Endothelial cell of umbilical vein (primary cell): ENCODE measurements at regions not wholly inside any gene's neighbourhood (a gene's known extent, or its start where the extent isn't known, plus 50 kb on each side); places are given as distances from the start of the nearest gene placed in this dataset.

Experiments used
- BruUV-seq: library from RNA; stranded (reverse); fragments of 400-500 nt; replicated peaks from 2 replicates; lab custom pipeline; 2021; lab: Mats Ljungman, UMichigan
- CTCF ChIA-PET: fragments of 300-600, 350-600 bp; sonication (Branson Sonifier 250); formaldehyde crosslinking; loops from one replicate; lab custom pipeline; 2021; ENCODE audit warnings: antibody characterized with exemption, inconsistent platforms; lab: Charles Lee
- POLR2A ChIA-PET: fragments of 300-600, 350-600 bp; sonication (Branson Sonifier 250); formaldehyde crosslinking; loops from one replicate; lab custom pipeline; 2021; ENCODE audit warnings: antibody characterized with exemption, inconsistent platforms; lab: Charles Lee
- DNase-seq: peaks from one replicate; pipeline ENCODE4 v3.0.0-alpha.2; 2011; ENCODE audit warnings: low read depth, low spot score
- FAIRE-seq: peaks from 2 replicates; lab custom pipeline; 2011; peaks lifted over from hg19 to GRCh38; lab: Jason Lieb, UNC
- H2AFZ ChIP-seq: 2 replicates; pipeline ENCODE4 v1.6.0; 2012; ENCODE audit warnings: low read depth, low read length, control low read depth, inconsistent platforms
- H3K27ac ChIP-seq: 2 replicates; pipeline ENCODE4 v1.5.1; 2011; ENCODE audit warnings: low read depth, mild to moderate bottlenecking, control low read depth, low read length, moderate library complexity; ENCODE audit not compliant: insufficient read depth
- H3K27me3 ChIP-seq, 2 experiments: 2 replicates each; pipeline versions ENCODE4 v1.6.0 to v1.6.1; 2011; ENCODE audit warnings: low read length in 2 of 2, mixed read lengths in 1 of 2; ENCODE audit not compliant: control insufficient read depth in 2 of 2, insufficient read depth in 2 of 2
- H3K36me3 ChIP-seq, 2 experiments: 2 replicates in 1 of 2; 3 replicates in 1 of 2; pipeline ENCODE4 v1.5.1; 2011; ENCODE audit warnings: low read length in 2 of 2, mild to moderate bottlenecking in 1 of 2, moderate library complexity in 1 of 2; ENCODE audit not compliant: control insufficient read depth in 2 of 2, insufficient read depth in 2 of 2; ENCODE audit errors: extremely low read depth in 1 of 2
- H3K4me1 ChIP-seq: 3 replicates; pipeline ENCODE4 v1.5.1; 2011; ENCODE audit warnings: mild to moderate bottlenecking, low read length; ENCODE audit not compliant: control insufficient read depth, insufficient read depth; ENCODE audit errors: extremely low read depth
- H3K4me2 ChIP-seq: 2 replicates; pipeline ENCODE4 v1.6.1; 2011; ENCODE audit warnings: low read length, control low read depth, mixed read lengths; ENCODE audit not compliant: insufficient read depth
- H3K4me3 ChIP-seq, 3 experiments: fragments of 200-600 bp in 1 of 3; sonication (generic), shearing (Covaris generic) in 1 of 3; replicated peaks in 1 of 3; 2 replicates each; pipeline ENCODE4 v1.5.1; 2011 to 2016; ENCODE audit warnings: control low read depth in 3 of 3, low read length in 3 of 3, mild to moderate bottlenecking in 2 of 3, inconsistent platforms in 1 of 3, low read depth in 1 of 3, moderate library complexity in 1 of 3; ENCODE audit not compliant: insufficient read depth in 1 of 3
- H3K79me2 ChIP-seq: 2 replicates; pipeline ENCODE4 v1.6.0; 2012; ENCODE audit warnings: low read length, inconsistent platforms; ENCODE audit not compliant: control insufficient read depth, insufficient read depth
- H3K9ac ChIP-seq: replicated peaks from 2 replicates; pipeline ENCODE3; 2011; ENCODE audit warnings: low read length, control low read depth; ENCODE audit not compliant: insufficient read depth; ENCODE audit errors: extremely low read depth
- H3K9me1 ChIP-seq: replicated peaks from 3 replicates; pipeline ENCODE4 v1.6.0; 2011; ENCODE audit warnings: mild to moderate bottlenecking, low read length; ENCODE audit not compliant: control insufficient read depth, insufficient read depth; ENCODE audit errors: extremely low read depth
- H3K9me3 ChIP-seq: replicated peaks from 2 replicates; pipeline ENCODE4 v1.5.1; 2012; ENCODE audit warnings: low read length, inconsistent platforms; ENCODE audit not compliant: control insufficient read depth, insufficient read depth
- H4K20me1 ChIP-seq: replicated peaks from 2 replicates; pipeline ENCODE3; 2011; ENCODE audit warnings: mild to moderate bottlenecking, low read length; ENCODE audit not compliant: control insufficient read depth, insufficient read depth; ENCODE audit errors: extremely low read depth
- EZH2 ChIP-seq: IDR thresholded peaks from 2 replicates; pipeline ENCODE4 v1.6.1; 2012; ENCODE audit warnings: borderline replicate concordance, low read depth, mild to moderate bottlenecking, moderate library complexity, low read length, inconsistent platforms; ENCODE audit not compliant: severe bottlenecking
- FOS ChIP-seq: IDR thresholded peaks from 2 replicates; pipeline ENCODE4 v1.6.1; 2011; ENCODE audit warnings: mild to moderate bottlenecking, low read length, moderate library complexity, borderline replicate concordance; ENCODE audit not compliant: insufficient read depth
- GATA2 ChIP-seq: IDR thresholded peaks from 2 replicates; pipeline ENCODE4 v1.7.0; 2011; ENCODE audit warnings: low read depth, mild to moderate bottlenecking, moderate library complexity, mixed read lengths, low read length; ENCODE audit not compliant: insufficient read length, insufficient read depth
- JUN ChIP-seq: IDR thresholded peaks from 2 replicates; pipeline ENCODE4 v1.6.1; 2011; ENCODE audit warnings: borderline replicate concordance, low read depth; ENCODE audit not compliant: insufficient read length, insufficient read depth
- MYC ChIP-seq: IDR thresholded peaks from one replicate; pipeline ENCODE4 v1.6.1; 2011; ENCODE audit warnings: mild to moderate bottlenecking, low read depth, low read length
- POLR2A ChIP-seq: IDR thresholded peaks from 2 replicates; pipeline ENCODE4 v1.6.1; 2012; ENCODE audit warnings: low read depth, mild to moderate bottlenecking, control low read depth, low read length
- POLR2AphosphoS5 ChIP-seq: IDR thresholded peaks from 2 replicates; pipeline ENCODE4 v1.6.1; 2012; ENCODE audit warnings: low read depth, mild to moderate bottlenecking, control low read depth, low read length, moderate library complexity; ENCODE audit not compliant: insufficient read depth
- dilution Hi-C: fragments of 300-500 bp; cut with MboI; formaldehyde crosslinking; loops from one replicate; pipeline ENCODE4 v1.15.0; 2019; ENCODE audit warnings: low sequenced_read_pairs; ENCODE audit not compliant: extremely low pct_ligation_motif_present
- intact Hi-C: fragments of 100-400 bp; cut with micrococcal nuclease; formaldehyde crosslinking; loops from one replicate; pipeline ENCODE4 v1.10.0; 2022
- TF ChIP-seq, protein P1 (sequence below), 2 donors: IDR thresholded peaks; 1 replicate in 1 of 2; 2 replicates in 1 of 2; pipeline ENCODE4 v1.5.1; 2011; ENCODE audit warnings: low read length in 2 of 2, mild to moderate bottlenecking in 2 of 2, moderate library complexity in 2 of 2, control low read depth in 1 of 2, inconsistent platforms in 1 of 2, low read depth in 1 of 2; ENCODE audit not compliant: insufficient read depth in 1 of 2; ENCODE audit errors: extremely low read depth in 1 of 2
- TF ChIP-seq, protein P2 (sequence below): IDR thresholded peaks from 2 replicates; pipeline ENCODE4 v1.6.1; 2011; ENCODE audit not compliant: insufficient read depth, insufficient read length

- no TSS peak for BruUV-seq
- Histone ChIP-seq H3K9ac (no peak overlapping the region), H3K36me3 (no peaks in the 10 kb centered on the region), H3K4me3 (no peak overlapping the region), H3K9me1 (no peaks in the 10 kb centered on the region), H4K20me1 (no peaks in the 10 kb centered on the region), H3K4me1 (no peaks in the 10 kb centered on the region), H3K27ac (no peak overlapping the region), H3K9me3 (no peaks in the 10 kb centered on the region), H2AFZ (no peak overlapping the region), H3K4me2 (no peak overlapping the region), H3K27me3 (no peaks in the 10 kb centered on the region), H3K79me2 (no peaks in the 10 kb centered on the region)
- dilution Hi-C loops, result no loop called here
- no peak for FAIRE-seq
- CTCF ChIA-PET, result no interaction called here
- DNase-seq, result no peak
- intact Hi-C loops, result no loop called here
- POLR2A ChIA-PET, result no interaction called here
- TF ChIP-seq GATA2, result no peak
- no peak for TF ChIP-seq MYC
- no peak for TF ChIP-seq POLR2A
- TF ChIP-seq POLR2AphosphoS5, result no peak
- TF ChIP-seq, protein P1, sequence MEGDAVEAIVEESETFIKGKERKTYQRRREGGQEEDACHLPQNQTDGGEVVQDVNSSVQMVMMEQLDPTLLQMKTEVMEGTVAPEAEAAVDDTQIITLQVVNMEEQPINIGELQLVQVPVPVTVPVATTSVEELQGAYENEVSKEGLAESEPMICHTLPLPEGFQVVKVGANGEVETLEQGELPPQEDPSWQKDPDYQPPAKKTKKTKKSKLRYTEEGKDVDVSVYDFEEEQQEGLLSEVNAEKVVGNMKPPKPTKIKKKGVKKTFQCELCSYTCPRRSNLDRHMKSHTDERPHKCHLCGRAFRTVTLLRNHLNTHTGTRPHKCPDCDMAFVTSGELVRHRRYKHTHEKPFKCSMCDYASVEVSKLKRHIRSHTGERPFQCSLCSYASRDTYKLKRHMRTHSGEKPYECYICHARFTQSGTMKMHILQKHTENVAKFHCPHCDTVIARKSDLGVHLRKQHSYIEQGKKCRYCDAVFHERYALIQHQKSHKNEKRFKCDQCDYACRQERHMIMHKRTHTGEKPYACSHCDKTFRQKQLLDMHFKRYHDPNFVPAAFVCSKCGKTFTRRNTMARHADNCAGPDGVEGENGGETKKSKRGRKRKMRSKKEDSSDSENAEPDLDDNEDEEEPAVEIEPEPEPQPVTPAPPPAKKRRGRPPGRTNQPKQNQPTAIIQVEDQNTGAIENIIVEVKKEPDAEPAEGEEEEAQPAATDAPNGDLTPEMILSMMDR (IDR thresholded peaks at IDR 0.05; ENCODE audit: extremely low read depth in 1 of 2, insufficient read depth in 1 of 2, low read depth in 1 of 2, low read length in 2 of 2), result no peak
- no peak for TF ChIP-seq JUN
- no peak for TF ChIP-seq EZH2
- no peak for TF ChIP-seq FOS
- TF ChIP-seq, protein P2, sequence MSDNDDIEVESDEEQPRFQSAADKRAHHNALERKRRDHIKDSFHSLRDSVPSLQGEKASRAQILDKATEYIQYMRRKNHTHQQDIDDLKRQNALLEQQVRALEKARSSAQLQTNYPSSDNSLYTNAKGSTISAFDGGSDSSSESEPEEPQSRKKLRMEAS, result no peak
Observed at GRCh38 chr3:117706037-117706436, 996.5 kb downstream of the TUSC7 start.
